GM18519 (cell line): ENCODE measurements at regions not wholly inside any gene's neighbourhood (a gene's known extent, or its start where the extent isn't known, plus 50 kb on each side); places are given as distances from the start of the nearest gene placed in this dataset.
"Not testable (repeated sequence)": the region's sequence is repeated elsewhere in the genome, so short reads cannot be mapped to it uniquely, and the experiment has no call there.

Source experiments
- ATAC-seq: cut with Tn5 transposase; IDR thresholded peaks from one replicate; pipeline ENCODE4 v1.9.1; 2021; ENCODE audit warnings: mild to moderate bottlenecking, moderate library complexity; ENCODE audit not compliant: unreplicated experiment, low FRiP score

DNA sequence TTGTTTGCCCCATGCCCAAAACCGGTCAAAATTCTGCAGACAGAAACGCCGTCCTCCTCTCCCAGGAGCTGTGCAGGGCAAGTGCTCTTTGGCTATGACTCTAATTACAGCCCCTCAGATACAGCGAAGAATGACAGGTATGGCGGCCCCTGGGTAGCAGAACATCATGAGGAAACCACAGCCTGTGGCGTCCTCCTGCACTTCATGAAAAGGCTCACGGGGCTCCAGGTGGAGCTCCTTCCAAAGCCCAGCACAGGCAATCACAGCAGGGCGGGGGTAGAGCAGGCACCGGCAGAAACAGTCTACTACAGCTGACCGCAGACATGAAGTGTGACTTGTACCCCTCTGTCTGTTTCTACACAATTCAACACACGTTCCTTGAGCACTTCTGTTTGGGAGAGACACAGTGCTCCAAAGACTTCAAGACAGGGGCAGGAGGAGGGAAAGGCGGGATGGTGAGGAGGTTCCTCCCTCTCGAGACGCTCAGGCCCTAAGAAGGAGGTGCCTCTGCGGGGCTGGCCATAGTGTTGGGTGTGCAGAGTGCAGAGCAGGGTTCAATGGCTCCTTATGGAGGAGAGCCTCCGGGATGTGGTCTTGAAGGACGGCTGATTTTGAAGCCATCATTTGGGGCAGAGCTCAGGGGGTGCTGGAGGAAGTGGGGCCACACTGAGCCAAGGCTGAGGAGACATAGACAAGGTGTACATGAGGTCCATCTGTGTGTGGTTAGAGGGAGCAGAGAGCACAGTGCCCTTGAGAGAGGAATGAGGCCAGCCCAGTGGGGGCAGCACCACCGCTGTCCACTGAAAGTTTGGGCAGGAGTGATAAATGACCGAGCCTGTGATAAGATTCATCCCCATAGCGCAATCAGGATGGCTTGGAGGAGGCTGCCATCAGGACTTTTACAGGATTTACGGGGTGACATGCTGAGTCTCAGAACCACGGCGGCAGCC is 468.3 kb downstream of the EIPR1 start:
- ATAC-seq: no peak

DNA sequence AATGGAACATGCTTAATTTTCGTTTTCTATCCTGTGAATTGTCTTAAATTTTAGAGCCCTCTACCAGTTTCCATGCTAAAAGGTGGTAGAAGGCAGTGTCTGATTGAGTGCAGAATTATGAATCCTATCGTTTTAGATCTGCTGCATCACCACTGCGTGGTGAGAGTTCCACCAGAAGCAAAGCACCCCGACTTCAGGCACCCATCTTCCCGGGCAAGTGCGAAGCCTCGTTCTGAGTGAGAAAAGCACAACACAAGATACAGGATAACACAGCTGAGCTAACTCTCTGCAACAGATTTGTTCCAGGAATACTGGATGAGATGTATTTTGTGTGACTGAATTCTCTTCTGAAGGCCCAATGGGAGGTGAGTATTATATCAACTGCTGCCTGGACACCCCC is 471.5 kb downstream of the EIPR1 start:
- no peak for ATAC-seq

DNA sequence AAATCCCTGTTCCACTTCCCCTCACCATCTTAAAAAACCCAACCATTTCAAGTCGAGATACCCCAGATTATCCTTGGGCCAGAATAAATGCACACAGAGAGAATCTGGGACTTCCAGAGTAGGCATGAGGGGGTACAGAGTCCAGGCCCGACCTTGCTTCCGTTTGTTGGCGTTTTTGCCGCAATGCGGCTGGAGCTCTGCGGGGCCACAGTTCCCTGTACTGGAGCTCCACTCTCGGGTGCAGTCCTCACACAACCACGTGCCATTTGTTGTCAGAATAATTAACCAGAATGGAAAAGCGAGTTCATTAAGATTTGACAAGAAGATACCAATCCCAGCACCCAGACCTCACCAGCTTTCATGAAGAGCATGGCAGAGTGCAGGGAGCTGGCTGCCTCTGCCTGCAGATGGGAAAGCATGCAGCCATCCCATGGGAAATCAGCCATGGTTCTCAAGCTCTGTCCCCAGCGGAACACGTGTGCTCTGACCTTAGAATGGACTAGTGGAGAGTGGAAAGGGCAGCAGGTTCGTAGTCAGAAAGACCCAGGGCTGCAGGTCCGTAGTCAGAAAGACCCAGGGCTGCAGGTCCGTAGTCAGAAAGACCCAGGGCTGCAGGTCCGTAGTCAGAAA is 472.8 kb downstream of the EIPR1 start:
- no peak for ATAC-seq

DNA sequence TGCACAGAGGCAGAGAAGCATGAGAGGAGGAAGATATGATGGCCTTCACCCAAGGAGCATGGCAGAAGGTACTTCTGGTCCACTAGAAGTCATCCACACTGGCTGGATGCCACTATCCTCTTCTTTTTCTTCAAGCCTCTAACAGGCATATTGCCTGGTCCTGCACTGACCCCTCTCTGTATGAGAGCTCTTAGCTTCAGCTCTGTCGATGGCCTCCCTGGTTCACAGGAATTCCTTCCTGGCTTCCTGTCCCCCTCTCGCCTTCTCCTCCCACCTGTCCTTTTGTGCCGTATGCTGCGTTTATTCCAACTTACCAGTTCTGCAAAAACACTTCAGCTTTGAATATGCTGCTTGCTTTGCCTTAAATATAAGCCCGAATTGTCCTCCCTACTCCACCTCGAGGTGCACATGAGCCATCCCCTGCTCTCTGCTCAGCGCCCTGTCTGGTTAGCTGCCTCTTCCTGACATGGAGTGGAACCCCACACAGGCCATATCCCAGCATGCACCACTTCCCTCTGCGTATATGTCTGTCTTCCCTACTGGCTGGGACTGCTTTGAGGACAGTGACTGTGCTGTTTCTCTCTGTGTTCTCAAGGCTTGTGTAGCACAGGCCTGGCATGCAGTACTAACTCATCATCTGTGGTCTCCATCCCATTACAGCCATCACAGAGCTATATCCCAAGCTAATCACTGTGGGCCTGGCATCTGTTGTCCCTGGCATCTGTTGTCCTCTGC is 474.9 kb downstream of the EIPR1 start:
- no peak for ATAC-seq

DNA sequence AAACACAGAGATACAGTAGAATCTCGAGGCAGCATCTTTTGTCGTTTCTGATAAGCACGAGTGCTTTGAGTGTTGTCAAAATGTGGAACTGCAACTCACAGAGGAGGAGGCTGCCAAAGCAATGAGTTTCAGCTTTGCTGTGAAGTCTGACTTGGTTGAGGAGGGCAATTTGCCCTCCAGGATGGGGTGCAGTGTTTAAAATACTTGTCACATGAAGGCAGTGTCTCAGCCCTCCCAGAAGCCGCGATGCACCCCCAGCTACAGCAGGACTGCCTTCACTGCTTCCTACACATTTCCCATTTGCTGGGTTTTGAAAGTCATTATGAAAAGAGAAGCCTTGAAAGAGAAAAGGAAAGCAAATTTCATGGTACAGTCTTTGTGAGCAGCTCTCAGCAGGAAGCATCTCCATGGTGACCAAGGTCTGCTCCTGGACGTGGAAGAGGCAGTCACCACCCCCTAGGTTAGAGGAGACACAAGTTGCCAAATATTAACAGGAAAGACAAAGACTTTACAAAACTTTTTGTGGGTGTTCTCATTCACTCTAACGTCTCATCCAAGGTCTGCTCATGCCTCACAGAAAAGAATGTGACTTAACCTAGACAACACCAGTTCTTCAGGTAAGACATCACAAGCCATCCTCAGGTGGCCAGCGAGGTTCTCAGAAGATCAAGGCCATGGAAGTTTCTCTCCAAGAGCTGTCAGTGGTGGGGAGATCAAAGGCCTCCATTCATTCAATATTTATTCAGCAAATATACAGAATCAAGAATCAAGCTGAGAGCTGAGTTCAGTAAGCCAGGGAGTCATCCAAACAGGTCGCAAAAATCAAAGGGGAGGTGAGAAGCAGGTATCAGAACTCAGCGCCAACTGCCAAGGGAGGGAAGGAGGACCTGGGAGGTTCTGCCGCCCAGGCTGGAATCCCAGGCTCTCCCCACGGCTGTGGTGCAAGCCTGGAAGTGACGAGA is 476.0 kb downstream of the EIPR1 start:
- peak; percentile 76 for ATAC-seq

DNA sequence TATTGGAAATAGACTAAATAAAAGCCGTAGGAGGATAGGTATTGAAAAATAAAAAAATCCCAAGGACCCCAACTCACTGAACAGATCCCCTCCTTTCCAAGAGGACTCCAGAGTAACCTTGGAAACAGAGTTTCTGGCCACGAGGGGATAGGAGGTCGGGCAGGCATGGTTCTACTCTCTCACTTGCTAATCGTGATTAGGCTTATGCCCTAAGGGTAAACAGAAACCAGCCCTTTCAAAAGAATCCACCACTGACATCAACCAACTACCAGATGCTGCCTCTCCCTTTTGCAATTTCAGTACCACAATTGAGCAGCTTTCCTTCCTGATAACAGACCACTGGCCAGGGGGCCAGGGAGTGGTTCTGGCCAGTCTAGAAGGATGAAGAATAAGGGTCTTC is 477.8 kb downstream of the EIPR1 start:
- no peak for ATAC-seq

DNA sequence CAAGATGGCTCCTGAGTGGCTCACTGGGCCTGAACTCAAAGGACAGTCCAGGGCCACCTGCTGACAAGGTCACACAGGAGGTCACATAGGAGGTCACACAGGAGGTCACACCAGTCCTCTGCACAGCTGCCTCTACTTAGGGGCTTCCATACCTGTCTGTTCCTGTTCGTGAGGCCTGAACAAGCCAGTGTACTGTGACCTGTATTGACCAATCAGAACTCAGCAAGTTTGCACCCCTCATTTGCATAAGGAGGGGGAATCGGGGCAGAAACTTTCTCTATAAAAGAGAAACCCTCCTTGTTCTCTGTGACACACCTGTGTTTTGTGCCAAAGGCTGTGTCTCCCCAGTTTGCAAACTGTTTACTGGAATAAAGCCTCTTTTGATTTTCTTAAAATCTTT is 478.9 kb downstream of the EIPR1 start:
- no peak for ATAC-seq

DNA sequence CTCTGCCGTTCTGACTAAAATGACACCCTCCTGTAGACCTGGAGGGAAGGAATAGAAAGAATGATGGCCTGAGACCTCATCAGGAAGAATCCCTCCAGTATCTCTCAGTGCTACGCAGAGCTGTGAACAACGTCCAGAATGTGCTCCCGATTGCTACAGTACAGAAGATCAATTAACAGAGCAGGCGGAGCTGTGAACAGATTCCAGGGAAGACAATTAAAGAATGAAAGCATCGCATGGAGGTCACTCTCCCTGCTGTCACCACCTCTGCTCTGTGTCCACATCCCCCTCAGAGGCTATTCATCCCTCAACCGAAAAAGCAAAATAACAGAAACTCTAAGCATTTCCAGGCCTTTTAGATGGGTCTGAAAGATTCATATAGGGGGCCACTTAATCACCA is 481.0 kb downstream of the EIPR1 start:
- no peak for ATAC-seq

DNA sequence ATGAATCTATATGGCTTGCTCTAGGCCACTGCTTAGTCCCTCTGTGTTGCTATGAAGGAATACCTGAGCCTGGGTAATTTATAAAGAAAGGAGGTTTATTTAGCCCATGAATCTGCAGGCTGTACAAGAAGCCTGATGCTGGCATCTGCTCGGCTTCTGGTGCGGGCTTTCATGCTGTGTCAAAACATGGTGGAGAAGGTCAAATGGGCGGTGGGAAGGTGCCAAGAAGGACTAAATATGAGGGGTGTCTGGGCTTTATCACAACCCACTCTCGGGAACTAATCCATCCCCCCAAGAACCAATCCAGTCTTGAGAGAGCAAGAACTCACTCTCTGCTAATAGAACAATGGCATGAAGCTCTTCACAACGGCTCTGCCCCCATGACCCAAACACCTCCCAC is 481.6 kb downstream of the EIPR1 start:
- no peak for ATAC-seq

DNA sequence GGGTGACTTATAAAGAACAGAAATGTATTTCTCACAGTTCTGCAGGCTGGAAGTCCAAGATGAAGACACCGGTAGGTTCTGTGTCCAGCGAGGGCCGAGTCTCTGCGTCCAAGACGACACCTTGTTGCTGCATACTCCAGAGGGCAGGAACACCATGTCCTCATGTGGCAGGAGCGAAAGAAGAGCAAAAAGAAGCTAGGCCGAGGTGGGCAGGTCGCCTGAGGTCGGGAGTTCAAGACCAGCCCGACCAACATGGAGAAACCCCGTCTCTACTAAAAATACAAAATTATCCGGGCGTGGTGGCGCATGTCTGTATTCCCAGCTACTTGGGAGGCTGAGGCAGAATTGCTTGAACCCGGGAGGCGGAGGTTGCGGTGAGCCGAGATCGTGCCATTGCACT is 483.6 kb downstream of the EIPR1 start:
- ATAC-seq: not testable (repeated sequence)

DNA sequence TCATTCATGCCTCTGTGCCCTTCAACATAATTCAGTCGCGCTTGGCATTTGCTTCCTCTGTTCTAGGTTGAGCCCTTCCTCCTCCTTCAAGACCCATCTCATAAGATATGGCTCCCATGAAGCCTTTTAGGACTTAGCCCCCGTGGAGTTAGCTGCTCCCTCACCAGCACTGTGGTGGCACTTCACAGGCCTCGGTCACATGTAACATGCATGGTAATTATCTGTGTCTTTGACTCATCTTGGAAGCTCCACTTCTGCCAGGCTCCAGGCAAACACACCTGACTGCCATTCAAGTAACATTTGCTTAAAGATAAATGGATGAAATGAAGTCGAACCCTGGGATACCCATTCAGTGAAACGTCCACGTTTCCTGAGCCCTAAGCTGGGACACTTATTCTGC is 484.7 kb downstream of the EIPR1 start:
- no peak for ATAC-seq

DNA sequence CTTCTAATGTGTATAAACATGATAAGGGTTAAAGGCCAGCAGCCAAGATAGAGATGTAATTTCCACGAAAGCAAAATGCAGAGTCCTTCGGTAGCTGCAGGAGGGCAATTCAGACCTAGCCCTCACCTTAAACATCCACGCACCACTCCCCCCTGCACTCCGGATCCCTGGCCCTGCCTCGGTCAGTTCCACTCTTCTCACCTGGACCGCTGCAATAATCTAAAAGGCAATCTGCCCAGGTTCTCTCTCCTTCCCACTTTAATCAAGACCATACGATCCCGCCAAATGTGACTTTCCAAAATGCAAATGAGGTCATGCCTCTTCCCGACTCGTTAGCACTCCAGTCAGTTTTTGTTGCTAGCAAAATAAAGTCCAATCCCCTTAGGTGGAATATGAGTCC is 485.2 kb downstream of the EIPR1 start:
- no peak for ATAC-seq

DNA sequence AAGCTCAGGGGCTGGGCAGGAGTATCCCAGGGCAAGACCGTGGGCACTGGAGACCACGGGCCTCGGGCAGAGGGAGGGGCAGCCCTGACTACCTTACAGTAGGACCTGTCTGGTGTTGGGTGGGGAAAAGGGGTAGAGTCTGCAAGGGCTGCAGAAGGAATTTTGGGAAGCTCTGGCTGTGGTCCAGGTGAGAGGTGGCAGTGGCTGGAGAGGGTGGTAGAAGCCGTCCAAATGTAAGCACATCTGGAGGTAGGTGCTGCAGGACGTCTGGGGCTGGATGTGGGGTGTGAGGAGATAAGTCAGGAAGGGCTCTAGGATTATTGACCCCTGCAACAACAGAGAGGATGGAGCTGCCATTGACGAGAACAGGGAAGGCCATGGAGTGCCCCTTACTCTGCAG is 486.7 kb downstream of the EIPR1 start:
- no peak for ATAC-seq

DNA sequence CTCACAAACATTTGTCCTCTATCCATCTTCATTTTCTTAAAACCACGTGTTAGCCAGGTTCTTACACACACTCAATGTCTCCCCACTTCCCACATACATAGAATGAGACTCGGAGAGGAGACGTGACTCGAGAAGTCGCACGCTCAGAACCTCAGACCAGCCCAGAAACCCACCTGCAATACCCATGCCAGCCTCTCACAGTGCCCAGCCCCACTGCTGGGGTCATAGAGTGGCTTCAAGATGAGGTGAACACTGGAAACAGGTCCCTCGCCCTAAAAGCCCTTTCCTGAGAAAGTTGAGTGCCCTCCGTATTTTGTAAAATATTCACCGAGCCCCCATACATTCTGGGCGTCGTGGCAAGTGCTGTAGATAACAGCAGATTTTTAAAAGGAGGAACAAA is 487.4 kb downstream of the EIPR1 start:
- ATAC-seq: no peak

DNA sequence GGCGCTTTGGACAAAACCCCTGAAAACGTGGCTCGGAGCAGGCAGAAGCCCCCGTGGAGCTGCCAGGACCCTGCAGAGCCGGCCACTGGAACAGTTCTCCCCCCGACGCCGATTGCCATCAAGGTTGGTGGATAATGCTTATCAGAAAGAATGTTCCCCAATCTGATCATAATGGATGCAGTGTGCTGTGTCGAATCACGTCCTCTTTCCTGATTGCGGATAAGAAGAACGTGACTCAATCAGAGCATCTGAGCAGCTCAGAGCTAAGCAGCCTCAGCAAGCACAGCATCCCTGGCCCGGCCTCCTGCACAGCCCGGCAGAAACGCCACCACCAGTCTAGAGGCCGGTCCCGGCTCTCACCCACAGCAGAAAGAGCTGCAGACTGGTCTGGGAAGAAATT is 488.0 kb downstream of the EIPR1 start:
- ATAC-seq: no peak

DNA sequence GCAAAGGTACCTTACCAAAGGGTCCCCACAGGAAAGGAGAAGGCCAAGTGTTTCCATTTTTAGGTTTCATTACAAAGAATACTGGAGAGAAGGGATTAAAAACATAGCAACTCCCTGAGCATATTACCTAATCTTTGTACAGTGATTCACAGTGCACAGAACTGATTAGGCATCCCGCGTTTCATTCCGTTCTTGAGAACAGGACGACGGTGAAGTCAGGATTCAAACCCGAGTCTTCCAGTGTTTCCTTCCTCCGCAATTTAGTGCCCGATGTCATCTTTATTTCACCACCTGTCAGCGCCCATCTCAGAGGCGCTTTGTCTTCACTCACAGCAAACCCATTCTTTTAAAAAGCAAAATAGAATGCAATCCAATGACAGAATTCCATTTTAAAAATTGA is 488.5 kb downstream of the EIPR1 start:
- no peak for ATAC-seq

DNA sequence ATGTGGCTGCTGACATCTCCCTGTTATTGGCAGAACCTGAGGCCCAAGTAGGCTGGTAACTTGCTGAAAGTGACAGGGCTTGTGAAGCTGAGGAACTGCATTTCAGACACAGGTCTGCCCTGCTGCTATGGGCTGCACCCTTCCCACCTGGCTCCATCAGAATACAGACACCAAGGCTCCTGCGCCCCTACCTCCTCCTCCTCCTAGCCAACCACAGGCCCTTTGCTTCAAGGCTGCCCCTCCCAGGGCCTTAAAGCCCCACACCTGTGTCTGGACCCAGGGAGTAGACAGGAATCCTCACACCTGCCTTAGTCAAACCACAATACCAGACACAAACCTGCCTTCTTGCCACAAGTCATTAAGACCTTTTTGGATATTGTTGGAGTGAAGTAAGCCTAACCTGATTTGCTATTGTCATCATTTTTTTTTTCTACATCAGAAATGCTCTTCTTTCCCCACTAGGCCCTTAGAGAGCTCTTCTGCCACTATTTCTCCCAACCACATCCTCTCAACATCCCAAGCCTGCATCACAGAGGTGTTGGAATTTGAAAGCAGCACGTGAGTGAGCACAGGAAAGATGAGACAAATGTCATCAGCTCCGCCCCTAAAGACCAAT is 489.7 kb downstream of the EIPR1 start:
- no peak for ATAC-seq

DNA sequence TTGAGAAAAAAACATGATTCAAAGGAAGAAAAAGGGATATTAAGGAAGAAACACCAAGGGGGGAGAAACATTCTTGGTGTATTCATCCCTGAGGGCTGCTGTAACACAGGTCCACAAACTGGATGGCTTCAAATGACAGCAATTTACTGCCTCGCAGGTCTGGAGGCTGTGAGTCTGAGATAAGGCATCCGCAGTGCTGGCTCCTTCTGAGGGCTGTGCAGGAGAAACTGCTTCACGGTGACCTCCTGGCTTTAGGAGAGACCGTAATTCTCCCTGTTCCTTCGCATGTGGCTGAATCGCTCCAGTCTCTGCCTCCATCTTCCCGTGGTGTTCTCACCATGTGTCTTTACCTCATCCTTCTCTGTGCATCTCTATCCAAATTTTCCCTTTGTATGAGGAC is 490.7 kb downstream of the EIPR1 start:
- ATAC-seq: no peak

DNA sequence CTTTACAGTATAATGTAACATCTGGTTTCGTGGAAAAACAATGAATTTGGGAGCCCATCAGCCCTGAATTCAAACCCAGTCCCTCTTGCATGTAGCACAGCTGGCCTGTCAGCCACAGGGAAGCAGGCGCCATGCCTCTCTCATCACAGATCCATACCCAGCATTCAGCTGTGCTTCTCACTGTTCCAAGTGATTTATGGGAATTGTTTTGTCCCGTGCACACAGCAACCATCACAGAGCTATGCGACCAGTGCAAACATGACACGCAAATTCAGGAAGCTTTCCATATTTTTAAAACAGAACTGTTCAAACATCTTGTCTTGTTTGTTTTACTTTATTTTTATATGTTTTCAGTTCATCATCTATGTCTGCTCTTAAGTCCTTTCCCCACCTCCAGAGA is 496.1 kb downstream of the EIPR1 start:
- ATAC-seq: no peak

DNA sequence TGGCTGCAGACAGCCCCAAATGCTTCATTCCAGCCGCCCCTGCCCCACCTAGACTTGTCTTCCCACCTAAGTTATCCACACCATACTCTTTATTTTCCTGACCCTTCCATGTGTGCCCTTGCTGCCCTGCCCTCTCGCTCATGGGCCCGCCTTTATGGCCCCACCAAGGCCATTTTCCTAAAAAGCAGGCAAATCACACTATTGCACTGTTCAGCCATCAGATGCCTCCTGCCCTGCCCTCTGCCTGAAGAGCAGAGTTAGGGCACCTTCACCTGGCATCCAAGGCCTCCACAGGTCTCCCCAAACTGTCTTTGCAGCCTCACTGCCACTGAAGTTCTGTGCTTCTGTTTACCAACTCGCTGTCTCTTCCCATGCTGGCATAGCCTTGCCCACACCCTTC is 496.7 kb downstream of the EIPR1 start:
- ATAC-seq: no peak
